HEK293T (cell line): ENCODE measurements at regions not wholly inside any gene's neighbourhood (a gene's known extent, or its start where the extent isn't known, plus 50 kb on each side); places are given as distances from the start of the nearest gene placed in this dataset.
"Not testable (repeated sequence)": the region's sequence is repeated elsewhere in the genome, so short reads cannot be mapped to it uniquely, and the experiment has no call there.

Experiments
- CTCF ChIA-PET: fragments of 350-600 bp; formaldehyde crosslinking; extraction: SDS; loops from one replicate; lab custom pipeline; 2021; ENCODE audit warnings: antibody characterized with exemption, inconsistent platforms; lab: Yijun Ruan, JAX
- POLR2A ChIA-PET: fragments of 350-600 bp; formaldehyde crosslinking; extraction: SDS; loops from one replicate; lab custom pipeline; 2020; ENCODE audit warnings: antibody characterized with exemption, inconsistent platforms; lab: Yijun Ruan, JAX
- DNase-seq: peaks from one replicate; pipeline ENCODE4 v3.0.0; 2012; ENCODE audit warnings: mixed read lengths; ENCODE audit errors: extremely low spot score
- ARNT ChIP-seq: fragments of 450-650 bp; IDR thresholded peaks from 2 replicates; pipeline ENCODE4 v1.6.1; 2017; ENCODE audit warnings: mild to moderate bottlenecking
- BHLHE40 ChIP-seq: fragments of 450-650 bp; IDR thresholded peaks from 2 replicates; pipeline ENCODE4 v1.6.1; 2016; ENCODE audit warnings: mild to moderate bottlenecking, moderate library complexity, borderline replicate concordance
- CTBP1 ChIP-seq: fragments of 450-650 bp; IDR thresholded peaks from 2 replicates; pipeline ENCODE4 v1.6.1; 2016; ENCODE audit warnings: borderline replicate concordance
- ELF4 ChIP-seq: fragments of 450-650 bp; IDR thresholded peaks from 2 replicates; pipeline ENCODE4 v1.6.1; 2017; ENCODE audit warnings: antibody characterized with exemption
- FOXA1 ChIP-seq: fragments of 450-650 bp; IDR thresholded peaks from 2 replicates; pipeline ENCODE4 v1.6.1; 2016; ENCODE audit warnings: mild to moderate bottlenecking
- FOXK2 ChIP-seq: fragments of 450-650 bp; IDR thresholded peaks from 2 replicates; pipeline ENCODE4 v1.6.1; 2016; ENCODE audit warnings: mild to moderate bottlenecking
- FOXM1 ChIP-seq: fragments of 450-650 bp; IDR thresholded peaks from 2 replicates; pipeline ENCODE4 v1.6.1; 2017; ENCODE audit warnings: mild to moderate bottlenecking, borderline replicate concordance
- HDGF ChIP-seq: fragments of 450-650 bp; IDR thresholded peaks from 2 replicates; pipeline ENCODE4 v1.6.1; 2017; ENCODE audit warnings: antibody characterized with exemption, borderline replicate concordance
- L3MBTL2 ChIP-seq: fragments of 450-650 bp; conservative IDR thresholded peaks from 2 replicates; pipeline ENCODE4 v1.6.1; 2016; ENCODE audit warnings: mild to moderate bottlenecking
- LEF1 ChIP-seq: fragments of 450-650 bp; IDR thresholded peaks from 2 replicates; pipeline ENCODE4 v1.6.1; 2017; ENCODE audit warnings: mild to moderate bottlenecking, borderline replicate concordance
- NFRKB ChIP-seq: fragments of 450-650 bp; IDR thresholded peaks from 2 replicates; pipeline ENCODE4 v1.6.1; 2016; ENCODE audit warnings: mild to moderate bottlenecking, moderate library complexity
- SP1 ChIP-seq: fragments of 450-650 bp; IDR thresholded peaks from 2 replicates; pipeline ENCODE4 v1.6.1; 2017
- SUZ12 ChIP-seq: fragments of 450-650 bp; IDR thresholded peaks from 2 replicates; pipeline ENCODE4 v1.6.1; 2016; ENCODE audit warnings: mild to moderate bottlenecking
- TARDBP ChIP-seq: fragments of 450-650 bp; IDR thresholded peaks from 2 replicates; pipeline ENCODE4 v1.6.1; 2016
- ZNF384 ChIP-seq: fragments of 450-650 bp; IDR thresholded peaks from 2 replicates; pipeline ENCODE4 v1.6.1; 2016
- TF ChIP-seq, protein P1 (sequence below): fragments of 450-650 bp; IDR thresholded peaks from 2 replicates; pipeline ENCODE4 v1.6.1; 2016

DNA sequence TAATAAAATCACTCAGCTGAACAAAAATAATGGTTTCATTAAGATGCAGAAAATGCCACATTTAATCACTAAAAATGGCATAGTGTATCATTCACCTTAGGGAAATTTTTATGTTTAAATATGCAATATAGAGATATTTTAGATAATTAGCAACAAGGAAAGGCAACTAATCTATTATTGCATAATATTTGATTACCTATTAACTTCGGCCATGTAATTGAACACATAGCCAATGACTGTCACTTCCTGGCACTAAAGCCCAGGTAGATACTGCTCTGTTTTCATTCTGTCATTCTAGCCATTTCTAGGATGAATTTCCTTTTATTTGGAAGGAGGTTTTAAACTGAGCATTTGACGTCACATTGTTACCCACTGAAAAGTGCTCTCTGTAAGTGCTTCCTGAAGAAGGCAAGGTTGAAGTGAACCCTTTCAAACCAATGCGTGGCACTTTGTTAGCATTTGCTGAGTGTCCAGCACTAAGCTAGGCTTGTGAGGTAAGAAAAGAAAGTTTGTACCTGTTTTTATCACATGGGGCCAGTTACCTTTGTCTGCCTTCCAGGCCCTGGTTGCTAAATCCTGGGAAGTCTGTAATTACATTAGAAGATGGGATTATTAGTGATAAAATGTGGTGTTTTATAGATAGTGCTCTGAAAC lies 67.8 kb upstream of the LSM6 start:
- no peak for TF ChIP-seq ZNF384
- TF ChIP-seq NFRKB = no peak
- TF ChIP-seq FOXA1 = no peak
- no peak for TF ChIP-seq SP1

DNA sequence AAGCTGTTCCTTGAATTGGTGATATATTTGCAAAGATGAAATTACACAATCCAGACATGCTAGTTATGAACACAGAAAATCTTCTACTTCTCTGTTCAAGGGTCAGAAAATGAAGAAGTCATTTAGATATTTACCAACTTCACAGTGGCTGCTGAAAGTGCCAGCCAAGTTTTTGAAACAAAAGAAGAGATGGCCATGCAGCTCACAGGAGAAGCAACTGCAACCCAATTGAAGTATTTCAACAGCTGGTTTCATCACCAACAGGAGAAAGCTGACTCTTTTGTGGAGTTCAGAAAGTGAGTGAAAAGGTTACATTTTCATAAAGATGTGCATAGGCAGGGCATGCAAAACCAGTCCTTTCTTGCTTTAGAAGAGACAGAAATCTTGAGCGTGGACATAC lies 70.1 kb upstream of the LSM6 start:
- TF ChIP-seq NFRKB (no peak), TARDBP (no peak), SUZ12 (no peak), SP1 (no peak)
- POLR2A ChIA-PET = no interaction called here
- CTCF ChIA-PET = no interaction called here
- no peak for DNase-seq

More for the DNA sequence above, 67.8 kb upstream of the LSM6 start:
- DNase-seq = no peak
- ChIA-PET POLR2A (no interaction called here), CTCF (interaction anchor here (1.4 kb wide), 1 partner anchor 13 kb away, joined by 5 read pairs; no protein-coding TSS in a partner anchor)

DNA sequence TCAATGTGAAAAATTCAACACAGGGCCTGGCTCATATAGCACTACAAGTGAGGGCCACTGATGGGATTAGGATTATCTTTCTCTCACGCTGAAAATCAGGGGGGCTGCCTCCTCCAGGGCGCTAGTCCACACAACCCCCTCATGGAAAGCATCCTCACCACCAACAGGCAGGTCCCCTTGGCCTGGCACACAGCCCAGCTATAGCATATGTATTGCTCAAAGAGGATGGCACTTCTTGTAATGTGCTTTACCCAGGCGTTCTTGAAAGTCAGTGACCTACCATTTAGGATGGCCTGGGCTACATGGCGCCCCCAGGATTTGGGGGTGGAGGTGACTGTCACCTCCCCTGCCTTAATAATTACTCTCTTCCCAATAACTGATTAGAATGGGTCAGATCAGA lies 71.0 kb upstream of the LSM6 start:
- CTCF ChIA-PET = no interaction called here
- POLR2A ChIA-PET = no interaction called here
- TF ChIP-seq ARNT (no peak), LEF1 (no peak), FOXK2 (no peak), HDGF (no peak), SUZ12 (no peak), CTBP1 (no peak), FOXA1 (no peak), BHLHE40 (no peak), SP1 (no peak)
- no peak for DNase-seq

DNA sequence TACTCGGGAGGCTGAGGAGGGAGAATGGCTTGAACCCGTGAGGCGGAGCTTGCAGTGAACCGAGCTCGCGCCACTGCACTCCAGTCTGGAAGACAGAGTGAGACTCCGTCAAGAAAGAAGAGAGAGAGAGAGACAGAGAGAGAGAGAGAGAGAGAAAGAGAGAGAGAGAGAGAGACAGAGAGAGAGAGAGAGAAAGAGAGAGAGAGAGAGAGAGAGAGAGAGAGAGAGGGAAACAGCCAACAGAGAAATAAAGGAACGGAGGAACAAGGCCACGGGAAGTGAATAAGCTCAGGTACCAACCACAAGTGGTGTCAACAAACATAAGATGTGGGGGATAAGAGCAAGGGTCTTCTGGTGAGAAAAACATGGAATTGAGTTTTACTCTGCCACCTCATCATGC lies 71.5 kb upstream of the LSM6 start:
- DNase-seq, POLR2A ChIA-PET: not testable (repeated sequence)
- CTCF ChIA-PET = interaction anchor here (0.7 kb wide), 1 partner anchor 8 kb away, joined by 3 read pairs; no protein-coding TSS in a partner anchor

DNA sequence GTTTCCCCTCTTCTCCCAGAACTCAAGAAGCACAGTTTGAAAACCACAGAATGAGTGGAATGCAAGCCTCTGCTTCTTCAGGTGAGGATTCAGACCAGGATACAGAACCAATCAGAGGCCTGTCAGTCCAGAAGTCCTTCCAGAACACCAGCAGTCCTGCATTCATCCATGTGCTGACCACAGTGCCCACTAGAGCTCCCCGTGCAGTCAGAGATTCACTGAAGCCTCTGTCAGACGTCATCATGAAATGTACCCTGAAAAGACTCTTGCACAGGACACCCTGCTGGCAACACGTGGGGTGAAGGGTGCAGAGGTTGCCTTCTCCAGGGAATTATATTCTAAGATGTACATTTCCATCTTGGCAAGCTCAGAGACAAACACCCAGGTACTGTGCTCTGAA lies 75.9 kb upstream of the LSM6 start:
- CTCF ChIA-PET = no interaction called here
- POLR2A ChIA-PET = no interaction called here
- TF ChIP-seq SUZ12 = no peak
- TF ChIP-seq ZNF384 = no peak
- no peak for TF ChIP-seq L3MBTL2
- no peak for TF ChIP-seq FOXM1
- no peak for TF ChIP-seq LEF1
- TF ChIP-seq ELF4 = no peak
- no peak for TF ChIP-seq TARDBP
- TF ChIP-seq SP1 = no peak
- TF ChIP-seq FOXK2 = no peak
- no peak for TF ChIP-seq HDGF
- DNase-seq = no peak

DNA sequence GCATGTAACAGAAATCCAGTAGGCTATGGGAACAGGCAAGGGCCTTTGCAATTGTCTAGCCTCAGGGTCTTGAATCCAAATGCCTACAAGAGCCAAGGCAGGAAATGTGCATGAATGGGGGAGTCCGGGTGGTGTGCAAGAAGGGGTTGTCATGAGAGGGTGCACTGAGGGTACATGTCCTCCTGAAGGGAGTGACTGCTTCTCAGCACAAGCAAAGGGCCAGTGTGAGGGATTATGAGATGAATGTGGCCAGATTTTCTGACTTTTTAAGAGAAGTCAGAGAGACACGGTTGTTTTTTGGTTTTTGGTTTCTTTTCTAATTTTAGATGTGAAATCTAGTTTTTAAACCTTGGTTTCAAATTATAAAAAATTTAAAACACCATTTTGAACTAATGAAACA lies 76.5 kb upstream of the LSM6 start:
- TF ChIP-seq TARDBP = no peak
- TF ChIP-seq SUZ12 = no peak
- TF ChIP-seq HDGF = no peak
- no peak for TF ChIP-seq BHLHE40
- TF ChIP-seq FOXM1 = no peak
- no peak for TF ChIP-seq L3MBTL2
- no peak for TF ChIP-seq FOXA1
- TF ChIP-seq NFRKB = no peak
- no peak for TF ChIP-seq LEF1
- TF ChIP-seq ARNT = no peak
- no peak for TF ChIP-seq CTBP1
- TF ChIP-seq ELF4 = no peak
- no peak for TF ChIP-seq ZNF384
- TF ChIP-seq, protein P1, sequence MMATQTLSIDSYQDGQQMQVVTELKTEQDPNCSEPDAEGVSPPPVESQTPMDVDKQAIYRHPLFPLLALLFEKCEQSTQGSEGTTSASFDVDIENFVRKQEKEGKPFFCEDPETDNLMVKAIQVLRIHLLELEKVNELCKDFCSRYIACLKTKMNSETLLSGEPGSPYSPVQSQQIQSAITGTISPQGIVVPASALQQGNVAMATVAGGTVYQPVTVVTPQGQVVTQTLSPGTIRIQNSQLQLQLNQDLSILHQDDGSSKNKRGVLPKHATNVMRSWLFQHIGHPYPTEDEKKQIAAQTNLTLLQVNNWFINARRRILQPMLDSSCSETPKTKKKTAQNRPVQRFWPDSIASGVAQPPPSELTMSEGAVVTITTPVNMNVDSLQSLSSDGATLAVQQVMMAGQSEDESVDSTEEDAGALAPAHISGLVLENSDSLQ = no peak
- no peak for TF ChIP-seq FOXK2
- ChIA-PET POLR2A (no interaction called here), CTCF (no interaction called here)
- DNase-seq = no peak

DNA sequence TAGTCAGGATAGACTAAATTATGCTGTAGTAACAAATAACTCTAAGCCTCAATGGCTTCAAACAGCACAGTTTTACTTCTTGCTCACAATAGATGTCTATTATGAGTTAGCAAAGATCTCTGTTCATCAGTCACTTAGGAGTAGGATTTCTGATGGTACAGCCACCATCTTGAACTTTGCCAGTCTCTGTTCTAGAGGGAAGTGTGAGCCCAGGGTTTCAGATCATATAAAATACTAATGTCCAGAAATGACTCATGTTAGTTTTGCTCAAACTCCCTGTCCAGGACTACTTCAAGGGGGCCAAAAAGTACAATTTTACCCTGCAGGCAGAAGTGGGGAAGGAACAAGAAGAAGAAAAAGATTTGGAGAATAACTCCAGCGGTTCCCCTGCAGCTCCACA lies 77.1 kb upstream of the LSM6 start:
- ChIA-PET POLR2A (no interaction called here), CTCF (no interaction called here)
- TF ChIP-seq, protein P1 = no peak
- TF ChIP-seq BHLHE40 (no peak), LEF1 (no peak), L3MBTL2 (no peak), FOXK2 (no peak), FOXA1 (no peak), HDGF (no peak), FOXM1 (no peak), CTBP1 (no peak), NFRKB (no peak), ZNF384 (no peak)
- DNase-seq = no peak

DNA sequence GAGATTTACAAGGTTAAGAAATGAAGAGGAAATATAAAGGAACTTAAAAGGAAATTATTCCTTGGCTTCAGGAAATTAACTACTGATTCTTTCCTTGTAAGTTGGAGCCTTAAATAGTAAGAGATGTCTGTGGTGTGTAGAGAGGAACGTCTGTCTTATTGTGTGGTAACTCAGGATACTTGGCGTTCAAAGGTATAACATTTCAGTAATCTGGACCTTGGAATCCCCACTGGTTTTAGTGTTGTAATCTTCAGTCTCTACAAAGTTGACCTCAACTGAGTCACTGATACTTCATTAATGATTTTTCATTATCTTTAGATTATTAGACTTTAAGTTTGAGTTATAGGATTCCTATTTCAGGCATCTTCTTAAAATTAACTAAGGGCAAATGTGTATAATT lies 79.1 kb upstream of the LSM6 start:
- ChIA-PET CTCF (interaction anchor here (1.0 kb wide), 1 partner anchor 208 kb away, joined by 3 read pairs; no protein-coding TSS in a partner anchor), POLR2A (no interaction called here)
- TF ChIP-seq L3MBTL2 (no peak), LEF1 (no peak), ZNF384 (no peak), SUZ12 (no peak), TARDBP (no peak), FOXM1 (no peak)
- DNase-seq = no peak
